ENCODE measurements at regions not wholly inside any gene's neighbourhood (a gene's known extent, or its start where the extent isn't known, plus 50 kb on each side); places are given as distances from the start of the nearest gene placed in this dataset.

DNA sequence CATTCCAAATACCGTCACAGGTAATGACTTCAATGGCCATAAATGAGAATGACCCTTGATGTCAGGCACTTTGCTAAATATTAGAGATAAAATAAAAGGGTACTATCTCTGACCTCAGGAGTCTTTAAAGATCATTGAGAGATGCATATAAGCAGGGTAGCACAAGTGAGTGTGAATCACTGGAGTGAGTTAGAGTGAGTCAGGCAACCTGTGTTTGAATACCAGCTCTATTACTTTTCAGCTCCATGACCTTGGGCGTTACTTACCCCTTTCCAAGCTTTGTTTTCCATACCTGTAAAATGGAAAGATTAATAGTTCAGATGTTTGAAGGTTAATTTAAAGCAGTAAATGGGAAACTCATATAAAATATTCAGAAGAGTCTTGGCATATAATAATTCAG is 1058.0 kb upstream of the ADGRL4 start:
- Histone ChIP-seq H3K9ac (ENCODE audit: insufficient read depth in 1 of 2, low read length in 2 of 2) (no peak overlapping the region), H3K9me3 (ENCODE audit: control insufficient read depth in 4 of 4, insufficient read depth in 3 of 4, low read length in 3 of 4) (no peaks in the 10 kb centered on the region), H3K27me3 (ENCODE audit: control insufficient read depth in 3 of 3, insufficient read depth in 3 of 3, low read length in 2 of 3) (no peaks in the 10 kb centered on the region), H3K36me3 (ENCODE audit: control insufficient read depth in 4 of 4, insufficient read depth in 4 of 4, low read length in 4 of 4) (no peaks in the 10 kb centered on the region), H3K4me1 (ENCODE audit: control insufficient read depth in 5 of 5, insufficient read depth in 5 of 5, low read length in 5 of 5) (peaks cover 0 to 2% (median 0%) of the 10 kb centered on the region in 5 donors), H3K27ac (ENCODE audit: low read depth in 1 of 2, low read length in 1 of 2) (no peak overlapping the region), H3K4me3 (no peak overlapping the region)
- TF ChIP-seq, protein P1, sequence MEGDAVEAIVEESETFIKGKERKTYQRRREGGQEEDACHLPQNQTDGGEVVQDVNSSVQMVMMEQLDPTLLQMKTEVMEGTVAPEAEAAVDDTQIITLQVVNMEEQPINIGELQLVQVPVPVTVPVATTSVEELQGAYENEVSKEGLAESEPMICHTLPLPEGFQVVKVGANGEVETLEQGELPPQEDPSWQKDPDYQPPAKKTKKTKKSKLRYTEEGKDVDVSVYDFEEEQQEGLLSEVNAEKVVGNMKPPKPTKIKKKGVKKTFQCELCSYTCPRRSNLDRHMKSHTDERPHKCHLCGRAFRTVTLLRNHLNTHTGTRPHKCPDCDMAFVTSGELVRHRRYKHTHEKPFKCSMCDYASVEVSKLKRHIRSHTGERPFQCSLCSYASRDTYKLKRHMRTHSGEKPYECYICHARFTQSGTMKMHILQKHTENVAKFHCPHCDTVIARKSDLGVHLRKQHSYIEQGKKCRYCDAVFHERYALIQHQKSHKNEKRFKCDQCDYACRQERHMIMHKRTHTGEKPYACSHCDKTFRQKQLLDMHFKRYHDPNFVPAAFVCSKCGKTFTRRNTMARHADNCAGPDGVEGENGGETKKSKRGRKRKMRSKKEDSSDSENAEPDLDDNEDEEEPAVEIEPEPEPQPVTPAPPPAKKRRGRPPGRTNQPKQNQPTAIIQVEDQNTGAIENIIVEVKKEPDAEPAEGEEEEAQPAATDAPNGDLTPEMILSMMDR (IDR thresholded peaks at IDR 0.05; ENCODE audit: control extremely low read depth, extremely low read depth), result no peak
- no peak for DNase-seq
- no peak for ATAC-seq (ENCODE audit: insufficient read depth, low FRiP score)
- 74 to 88% methylated on average over 2 of the region's 2 CpGs for WGBS, 2 donors

DNA sequence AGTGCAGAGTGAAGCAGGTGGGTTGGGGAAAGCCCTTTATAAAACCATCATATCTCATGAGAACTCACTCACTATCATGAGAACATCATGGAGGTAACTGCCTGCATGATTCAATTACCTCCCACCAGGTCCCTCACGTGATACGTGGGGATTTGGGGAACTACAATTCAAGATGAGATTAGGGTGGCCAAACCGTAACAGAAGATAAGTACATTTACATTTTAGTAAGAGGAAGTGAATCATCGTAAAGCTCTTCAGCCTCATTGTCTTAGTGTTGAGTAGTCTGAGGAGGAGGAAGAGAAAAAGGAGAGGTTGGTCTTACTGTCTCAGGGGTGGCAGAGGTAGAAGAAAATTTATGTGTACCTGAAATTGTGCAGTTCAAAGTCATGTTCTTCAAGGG is 1053.4 kb upstream of the ADGRL4 start:
- Histone ChIP-seq H3K27ac (ENCODE audit: low read depth in 1 of 2, low read length in 1 of 2) (no peak overlapping the region), H3K9me3 (ENCODE audit: control insufficient read depth in 4 of 4, insufficient read depth in 3 of 4, low read length in 3 of 4) (no peaks in the 10 kb centered on the region), H3K4me1 (ENCODE audit: control insufficient read depth in 5 of 5, insufficient read depth in 5 of 5, low read length in 5 of 5) (no peaks in the 10 kb centered on the region), H3K27me3 (ENCODE audit: control insufficient read depth in 3 of 3, insufficient read depth in 3 of 3, low read length in 2 of 3) (no peaks in the 10 kb centered on the region), H3K9ac (ENCODE audit: insufficient read depth in 1 of 2, low read length in 2 of 2) (no peak overlapping the region), H3K36me3 (ENCODE audit: control insufficient read depth in 4 of 4, insufficient read depth in 4 of 4, low read length in 4 of 4) (no peaks in the 10 kb centered on the region), H3K4me3 (no peak overlapping the region)
- WGBS, 2 donors, result 78 to 81% methylated on average over 4 of the region's 4 CpGs
- ATAC-seq (ENCODE audit: insufficient read depth, low FRiP score) (no peak), DNase-seq (no peak)
- TF ChIP-seq, protein P1 (IDR thresholded peaks at IDR 0.05; ENCODE audit: control extremely low read depth, extremely low read depth), result no peak

DNA sequence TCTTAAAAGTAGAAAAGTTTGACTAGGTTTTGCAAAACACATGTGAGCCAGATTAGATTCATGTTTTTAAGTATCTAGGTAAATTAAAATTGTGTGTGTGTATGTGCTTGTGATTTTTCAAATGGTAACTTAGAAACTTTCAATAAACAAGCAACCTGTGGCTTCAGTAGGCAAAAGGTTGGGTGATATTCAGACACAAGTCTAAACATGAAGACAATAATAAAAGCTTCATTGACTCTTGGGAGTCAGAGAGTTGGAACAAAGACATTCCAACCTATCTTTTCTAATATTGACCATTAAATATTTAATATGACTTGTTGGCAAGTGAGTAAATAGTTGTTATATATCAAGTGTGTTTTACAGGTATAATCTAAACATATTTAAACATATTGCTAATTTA is 1049.6 kb upstream of the ADGRL4 start:
- DNase-seq (no peak), ATAC-seq (ENCODE audit: insufficient read depth, low FRiP score) (no peak)
- no peaks in the 10 kb centered on the region for H3K36me3 ChIP-seq (ENCODE audit: control insufficient read depth in 4 of 4, insufficient read depth in 4 of 4, low read length in 4 of 4)
- no peak overlapping the region for H3K27ac ChIP-seq (ENCODE audit: low read depth in 1 of 2, low read length in 1 of 2)
- no peaks in the 10 kb centered on the region for H3K27me3 ChIP-seq (ENCODE audit: control insufficient read depth in 3 of 3, insufficient read depth in 3 of 3, low read length in 2 of 3)
- TF ChIP-seq, protein P1 (IDR thresholded peaks at IDR 0.05; ENCODE audit: control extremely low read depth, extremely low read depth), result no peak
- no peak overlapping the region for H3K4me3 ChIP-seq
- no peak overlapping the region for H3K9ac ChIP-seq (ENCODE audit: insufficient read depth in 1 of 2, low read length in 2 of 2)
- H3K4me1 ChIP-seq (ENCODE audit: control insufficient read depth in 5 of 5, insufficient read depth in 5 of 5, low read length in 5 of 5), result no peaks in the 10 kb centered on the region
- H3K9me3 ChIP-seq (ENCODE audit: control insufficient read depth in 4 of 4, insufficient read depth in 3 of 4, low read length in 3 of 4), result peaks cover 0 to 9% (median under 1%) of the 10 kb centered on the region in 4 donors

DNA sequence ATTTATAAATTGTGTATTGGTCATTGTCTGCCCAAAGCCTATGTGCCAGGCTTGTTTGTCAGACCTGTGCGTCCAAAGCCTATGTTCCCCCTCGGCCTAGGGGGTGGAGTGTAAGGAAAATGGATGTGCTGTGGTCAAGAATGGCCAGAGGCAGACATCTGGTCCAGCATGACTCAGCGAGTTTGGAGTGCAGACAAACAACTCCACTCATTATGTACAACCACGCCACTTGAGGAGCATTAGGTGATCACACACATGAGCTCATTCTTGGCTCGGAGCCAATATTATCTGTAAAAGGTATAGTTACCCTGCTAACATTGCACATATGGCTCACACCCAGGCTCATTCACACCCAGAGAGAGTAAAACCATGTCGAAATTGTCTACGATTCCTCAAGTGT is 1047.6 kb upstream of the ADGRL4 start:
- TF ChIP-seq, protein P1 (IDR thresholded peaks at IDR 0.05; ENCODE audit: control extremely low read depth, extremely low read depth), result no peak

More for the DNA sequence above, 1047.6 kb upstream of the ADGRL4 start:
- no peaks in the 10 kb centered on the region for H3K27me3 ChIP-seq (ENCODE audit: control insufficient read depth in 3 of 3, insufficient read depth in 3 of 3, low read length in 2 of 3)
- no peak overlapping the region for H3K4me3 ChIP-seq
- H3K36me3 ChIP-seq (ENCODE audit: control insufficient read depth in 4 of 4, insufficient read depth in 4 of 4, low read length in 4 of 4), result no peaks in the 10 kb centered on the region
- no peak overlapping the region for H3K27ac ChIP-seq (ENCODE audit: low read depth in 1 of 2, low read length in 1 of 2)
- H3K4me1 ChIP-seq (ENCODE audit: control insufficient read depth in 5 of 5, insufficient read depth in 5 of 5, low read length in 5 of 5), result no peaks in the 10 kb centered on the region
- H3K9me3 ChIP-seq (ENCODE audit: control insufficient read depth in 4 of 4, insufficient read depth in 3 of 4, low read length in 3 of 4), result peaks cover 0 to 11% (median under 1%) of the 10 kb centered on the region in 4 donors
- ATAC-seq (ENCODE audit: insufficient read depth, low FRiP score) (no peak), DNase-seq (peak in 1 of 3 donors; percentile 32)
- 73 to 86% methylated on average over 7 of the region's 7 CpGs for WGBS, 2 donors
- no peak overlapping the region for H3K9ac ChIP-seq (ENCODE audit: insufficient read depth in 1 of 2, low read length in 2 of 2)

All from lung (tissue), 11 donors.